GM18498 (cell line): ENCODE measurements at regions not wholly inside any gene's neighbourhood (a gene's known extent, or its start where the extent isn't known, plus 50 kb on each side); places are given as distances from the start of the nearest gene placed in this dataset.
"Not testable (repeated sequence)": the region's sequence is repeated elsewhere in the genome, so short reads cannot be mapped to it uniquely, and the experiment has no call there.

Experiments
- ATAC-seq: cut with Tn5 transposase; IDR thresholded peaks from one replicate; pipeline ENCODE4 v1.9.1; 2021; ENCODE audit warnings: mild to moderate bottlenecking, moderate library complexity; ENCODE audit not compliant: unreplicated experiment

GRCh38 chr5:74465724-74466123, 174.8 kb downstream of the ENC1 start:
- ATAC-seq = no peak

GRCh38 chr5:74464512-74465209, 175.9 kb downstream of the ENC1 start:
- no peak for ATAC-seq

GRCh38 chr5:74462356-74462755, 178.2 kb downstream of the ENC1 start:
- no peak for ATAC-seq

DNA sequence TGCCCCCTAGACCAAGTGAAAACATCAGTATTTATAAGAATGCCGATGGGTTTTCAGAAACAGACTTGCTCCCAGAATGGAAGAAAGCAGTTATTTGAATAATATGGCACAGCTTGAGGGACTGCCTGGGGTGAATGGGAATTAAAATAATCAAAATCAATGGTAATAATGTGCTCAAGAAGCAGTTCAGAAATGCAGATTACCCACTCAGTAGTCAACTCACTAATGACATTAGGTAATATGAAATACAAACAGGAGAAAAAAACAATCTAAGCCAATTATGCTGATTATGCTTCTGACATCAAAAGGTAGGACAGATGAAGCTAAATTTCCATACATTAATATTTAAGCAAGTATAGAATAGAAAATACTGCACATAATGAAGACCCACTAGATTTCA, 179.3 kb downstream of the ENC1 start:
- ATAC-seq = no peak

GRCh38 chr5:74460694-74461093, 179.8 kb downstream of the ENC1 start:
- ATAC-seq = no peak

DNA sequence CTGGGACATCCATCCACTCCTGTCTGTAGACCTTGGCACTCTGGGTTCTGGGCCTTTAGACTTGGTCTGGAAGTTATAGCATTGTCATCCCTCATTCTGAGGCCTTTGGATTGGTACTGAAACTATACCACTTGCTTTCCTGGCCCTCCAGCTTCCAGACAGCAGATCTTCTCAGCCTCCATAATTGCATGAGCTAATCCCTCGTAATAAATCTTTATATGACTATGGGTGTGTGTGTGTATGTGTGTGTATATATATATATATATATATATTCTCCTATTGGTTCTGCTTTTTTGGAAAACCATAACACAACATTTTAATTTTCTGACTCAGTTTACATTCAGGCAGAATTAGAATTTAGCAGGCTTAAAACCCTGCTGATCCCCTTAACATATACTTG, 180.5 kb downstream of the ENC1 start:
- ATAC-seq = no peak

DNA sequence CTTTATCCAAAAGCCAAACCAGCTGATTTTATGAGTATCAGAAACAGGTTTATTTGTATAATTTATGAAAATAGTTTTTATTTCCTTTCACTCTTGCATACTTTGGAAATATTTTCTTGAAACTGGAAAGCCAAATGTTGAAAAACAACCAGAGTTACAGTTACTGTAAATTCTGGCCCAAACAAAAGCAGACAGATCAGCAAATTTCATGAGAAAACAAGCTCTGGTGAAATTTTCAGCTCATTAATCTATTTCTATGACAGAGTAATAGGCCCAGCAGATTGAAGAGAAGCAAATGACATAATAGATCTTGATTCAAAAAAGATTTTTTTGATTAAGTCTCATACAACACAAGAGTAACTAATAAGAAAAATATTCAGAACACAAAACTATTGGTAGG, 182.7 kb downstream of the ENC1 start:
- ATAC-seq = no peak

DNA sequence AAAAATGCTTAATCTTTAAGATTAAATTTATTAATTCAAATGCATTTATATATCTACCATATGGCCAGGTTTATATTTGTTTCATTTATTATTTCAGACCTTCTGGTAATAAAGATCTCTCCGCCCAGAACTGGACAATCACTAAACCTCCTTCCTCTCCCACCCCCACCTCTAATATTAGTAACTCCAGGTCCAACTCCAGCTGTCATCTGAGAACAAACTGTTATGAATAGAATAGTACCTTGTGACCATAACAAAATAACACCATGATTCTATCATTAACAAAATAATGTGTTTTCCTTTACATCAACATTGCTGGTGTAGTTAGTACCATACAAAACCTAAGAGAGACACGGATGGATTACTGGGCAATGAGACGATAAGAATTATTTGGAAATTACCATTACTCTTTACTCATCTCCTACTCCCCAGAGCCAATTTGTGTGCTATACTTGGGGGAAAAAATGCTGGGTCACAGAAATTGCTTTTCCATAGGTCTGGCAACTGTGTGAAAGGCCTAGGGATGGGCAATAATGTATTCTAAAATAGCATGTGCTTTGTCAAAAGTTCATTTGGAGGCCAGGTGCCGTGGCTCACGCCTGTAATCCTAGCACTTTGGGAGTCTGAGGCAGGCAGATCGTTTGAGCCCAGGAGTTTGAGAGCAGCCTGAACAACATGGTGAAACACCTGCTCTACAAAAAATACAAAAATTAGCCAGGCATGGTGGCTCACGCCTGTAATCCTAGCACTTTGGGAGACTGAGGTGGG, 186.1 kb downstream of the ENC1 start:
- no peak for ATAC-seq

- ATAC-seq = no peak
Observed at GRCh38 chr5:74452856-74453255, 187.7 kb downstream of the ENC1 start.

- no peak for ATAC-seq
Observed at GRCh38 chr5:74450095-74450494, 190.4 kb downstream of the ENC1 start.

GRCh38 chr5:74446725-74447241, 193.7 kb downstream of the ENC1 start:
- ATAC-seq = no peak

GRCh38 chr5:74442466-74442865, 198.1 kb downstream of the ENC1 start:
- no peak for ATAC-seq

DNA sequence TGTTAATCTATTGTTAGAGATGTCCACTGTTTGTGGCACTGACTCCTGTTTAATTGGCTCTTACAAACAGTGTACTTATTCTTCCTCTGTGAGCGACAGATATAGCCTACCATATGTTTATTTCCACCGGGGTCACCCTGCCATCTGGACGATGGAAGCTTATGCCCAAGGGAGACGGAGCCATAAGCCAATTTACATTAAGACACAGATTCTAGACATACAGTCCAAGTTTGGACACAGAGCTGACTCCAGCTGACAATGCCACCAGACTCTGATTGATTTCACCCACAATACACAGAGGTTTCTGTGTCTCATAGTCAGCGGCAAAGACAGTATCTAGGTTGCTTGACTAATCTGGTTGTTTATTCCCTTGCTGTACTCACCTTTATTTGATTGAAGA, 198.9 kb downstream of the ENC1 start:
- ATAC-seq = no peak

DNA sequence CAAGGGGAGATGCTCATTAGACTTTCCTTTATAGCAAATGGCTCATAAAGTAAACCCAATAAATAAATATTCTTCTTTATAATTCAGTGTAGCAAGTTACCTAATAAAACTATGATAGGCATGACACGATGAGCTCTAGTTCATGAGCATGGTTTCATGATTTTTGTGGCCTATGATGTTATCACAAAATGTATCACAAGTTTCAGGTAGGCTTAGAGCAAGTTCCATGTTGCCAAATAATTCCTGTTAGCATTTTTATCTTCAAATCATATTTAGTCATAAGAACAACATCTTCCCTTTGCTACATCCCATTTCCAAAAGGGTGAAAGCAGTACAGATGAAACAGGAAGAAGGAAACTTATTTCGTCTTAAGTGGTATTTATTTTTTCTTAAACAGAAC, 200.2 kb downstream of the ENC1 start:
- no peak for ATAC-seq

DNA sequence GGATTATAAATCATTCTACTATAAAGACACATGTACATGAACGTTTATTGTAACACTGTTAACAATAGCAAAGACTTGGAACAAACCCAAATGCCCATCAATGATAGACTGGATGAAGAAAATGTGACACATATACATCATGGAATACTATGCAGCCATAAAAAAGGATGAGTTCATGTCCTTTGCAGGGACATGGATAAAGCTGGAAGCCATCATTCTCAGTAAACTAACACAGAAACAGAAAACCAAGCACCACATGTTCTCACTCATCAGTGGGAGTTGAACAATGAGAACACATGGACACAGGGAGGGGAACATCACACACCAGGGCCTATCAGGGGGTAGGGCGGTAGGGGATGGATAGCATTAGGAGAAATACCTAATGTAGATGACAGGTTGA, 202.7 kb downstream of the ENC1 start:
- not testable (repeated sequence) for ATAC-seq

DNA sequence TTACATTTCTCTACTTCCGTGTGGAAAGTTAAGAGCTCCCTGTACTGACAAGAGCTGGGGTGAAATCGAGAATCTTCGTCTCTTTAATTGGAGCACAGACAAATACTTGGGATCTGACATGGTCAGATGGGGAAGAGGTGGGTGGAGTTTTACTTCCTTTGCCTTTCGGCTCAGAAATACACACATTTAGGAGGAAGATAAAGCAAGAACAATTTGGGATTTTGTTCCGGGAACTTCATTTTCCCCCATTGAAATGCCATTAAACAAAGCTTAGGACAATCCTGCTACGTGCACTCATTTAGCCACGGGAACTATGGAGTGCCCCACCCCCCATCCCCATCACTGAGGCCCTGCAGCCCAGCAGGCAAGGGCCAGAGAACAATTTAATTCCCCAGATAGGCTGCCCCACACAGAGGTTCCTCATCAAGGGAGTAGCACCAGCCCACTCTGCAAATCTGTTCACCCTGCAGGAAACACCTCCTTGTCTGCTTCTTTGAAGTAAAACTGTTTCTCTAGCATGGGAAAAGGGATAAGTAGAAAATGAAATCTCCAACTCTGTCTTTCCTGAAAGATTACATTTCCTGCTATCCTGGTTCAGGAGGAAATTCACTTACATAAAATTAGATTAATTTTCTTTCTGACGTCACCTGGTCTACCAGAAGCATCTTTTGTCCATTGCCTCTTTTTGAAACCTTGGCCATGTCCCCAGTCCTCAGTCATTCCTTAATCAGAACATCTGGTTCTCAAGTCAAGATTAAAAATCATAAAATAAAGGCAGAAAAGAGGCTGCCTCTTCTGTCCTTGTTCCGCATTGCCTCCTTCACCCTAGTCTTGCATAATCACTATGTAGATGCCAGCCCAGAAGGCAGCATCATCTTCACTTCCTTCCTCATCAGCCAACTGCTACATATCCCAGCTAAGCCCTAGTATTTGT, 206.4 kb downstream of the ENC1 start:
- no peak for ATAC-seq

- no peak for ATAC-seq
Observed at GRCh38 chr5:74433255-74433895, 207.2 kb downstream of the ENC1 start.

DNA sequence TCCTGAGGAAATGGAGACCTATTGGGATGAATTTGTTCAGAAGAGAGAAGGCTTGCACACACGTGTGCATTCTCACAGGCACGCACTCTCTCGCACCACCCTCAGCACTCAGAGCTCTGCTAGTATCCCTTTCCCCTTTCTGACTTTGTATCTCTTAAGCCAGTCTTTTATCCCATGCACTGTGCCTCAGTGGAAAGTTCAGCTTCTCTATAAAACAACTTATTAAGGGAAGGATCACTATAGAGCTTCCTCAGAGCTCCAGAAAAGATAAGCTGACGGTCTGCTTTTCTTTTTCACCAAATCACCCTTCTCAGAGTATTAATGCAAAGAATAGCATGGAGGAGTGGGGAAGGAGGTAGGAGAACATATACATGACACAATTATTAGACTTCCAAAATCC, 207.8 kb downstream of the ENC1 start:
- ATAC-seq = no peak

DNA sequence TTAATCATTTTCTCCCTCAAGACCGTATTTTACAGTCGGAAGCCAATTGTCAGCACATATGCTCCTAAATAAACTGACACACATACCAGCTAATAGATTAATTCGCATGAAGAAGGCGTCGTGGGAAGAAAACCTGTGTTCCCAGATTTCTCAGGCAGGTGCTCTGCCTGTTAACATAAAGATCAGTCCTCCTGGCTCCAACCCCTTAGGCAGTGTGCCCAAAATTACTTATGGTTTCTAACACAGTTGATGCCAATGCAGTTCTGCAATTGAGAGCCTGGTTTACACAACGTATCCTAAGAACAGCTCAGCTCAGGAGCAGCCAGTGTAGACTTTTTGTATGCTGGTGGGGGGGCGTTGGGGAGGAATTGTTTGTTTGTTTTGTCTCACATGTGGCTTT, 208.3 kb downstream of the ENC1 start:
- ATAC-seq = no peak

DNA sequence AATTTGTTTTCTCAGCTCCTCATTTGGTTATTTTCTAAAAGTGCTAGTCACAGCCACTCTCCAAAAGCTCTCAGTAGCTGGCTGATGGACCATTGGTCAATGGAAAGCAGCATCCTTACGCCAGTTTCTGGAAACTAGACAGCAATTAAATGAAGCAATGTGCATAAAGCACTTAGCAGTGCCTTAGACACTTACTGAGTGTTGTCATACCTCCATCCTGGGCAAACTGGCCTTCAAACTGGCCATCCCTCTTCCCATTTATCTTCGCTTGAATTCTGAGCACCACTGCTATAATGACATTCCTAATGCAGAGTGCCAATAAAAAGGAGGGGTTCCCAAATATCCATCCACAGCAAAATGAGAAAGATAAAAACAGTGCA, 209.2 kb downstream of the ENC1 start:
- ATAC-seq = no peak
